ENCODE measurements at regions not wholly inside any gene's neighbourhood (a gene's known extent, or its start where the extent isn't known, plus 50 kb on each side); places are given as distances from the start of the nearest gene placed in this dataset.

GRCh38 chrX:110432091-110432905 lies 73.7 kb downstream of the RTL9 start (continued):
- TF ChIP-seq CHAMP1 (IDR thresholded peaks at IDR 0.05), result no peak
- TF ChIP-seq ATF6 (CRISPR knock-in tag; IDR thresholded peaks at IDR 0.05), result no peak

GRCh38 chrX:110432906-110433215 lies 74.2 kb downstream of the RTL9 start:
- no peaks in the 10 kb centered on the region for H3K79me2 ChIP-seq (ENCODE audit: control insufficient read depth, insufficient read depth, low read length)
- in situ Hi-C loops (cut with MboI), result loop anchor here (25.0 kb wide), 1 partner anchor 804 kb away; no protein-coding TSS in a partner anchor
- BruUV-seq (replicated peaks), result no TSS peak
- H3K4me2 ChIP-seq (ENCODE audit: insufficient read depth, low read length), result no peak overlapping the region
- H3K36me3 ChIP-seq (ENCODE audit: control insufficient read depth, insufficient read depth, low read length), result no peaks in the 10 kb centered on the region
- H3K9me1 ChIP-seq (ENCODE audit: control insufficient read depth, insufficient read depth, low read length), result no peaks in the 10 kb centered on the region
- POLR2A ChIA-PET, result interaction anchor here (0.9 to 1.0 kb wide), 2 partner anchors 11 to 13 kb away, joined by 3 read pairs; no protein-coding TSS in a partner anchor
- H2AFZ ChIP-seq (ENCODE audit: low read depth, low read length), result no peak overlapping the region
- TF ChIP-seq MAZ (CRISPR knock-in tag; conservative IDR thresholded peaks at IDR 0.05 in 1 of 2, IDR thresholded peaks at IDR 0.05 in 1 of 2) (no peak), SIX5 (IDR thresholded peaks at IDR 0.05; ENCODE audit: borderline replicate concordance in 1 of 2, insufficient read depth in 1 of 2, low read depth in 1 of 2, low read length in 2 of 2) (no peak)
- H3K9ac ChIP-seq (ENCODE audit: insufficient read depth in 1 of 2, low read depth in 2 of 2, low read length in 2 of 2), result no peak overlapping the region
- H3K27me3 ChIP-seq (ENCODE audit: control insufficient read depth in 2 of 2, insufficient read depth in 2 of 2, low read length in 2 of 2), result peaks cover 3 to 30% of the 10 kb centered on the region in 2 experiments; a peak in 3 of 5 replicates
- no peaks in the 10 kb centered on the region for H3K9me3 ChIP-seq (replicated peaks; ENCODE audit: control insufficient read depth, insufficient read depth, low read depth, low read length)
- no peaks in the 10 kb centered on the region for H4K20me1 ChIP-seq (replicated peaks; ENCODE audit: control insufficient read depth, insufficient read depth, low read length)
- CTCF ChIA-PET (ENCODE audit: low intra/inter-chr PET ratio), result no interaction called here
- FAIRE-seq (no peak), ATAC-seq (no peak), DNase-seq (ENCODE audit: extremely low read depth in 1 of 4, low spot score in 3 of 4) (no peak)
- intact Hi-C loops (cut with micrococcal nuclease), result no loop called here
- H3K4me3 ChIP-seq, result no peak overlapping the region
- no peaks in the 10 kb centered on the region for H3K4me1 ChIP-seq (replicated peaks in 1 of 2; ENCODE audit: control insufficient read depth in 2 of 2, insufficient read depth in 2 of 2, low read length in 2 of 2)
- 0% methylated on average over 6 of the region's 6 CpGs for WGBS (ENCODE audit: insufficient coverage, low coverage, missing lambda C conversion rate)
- H3K27ac ChIP-seq (ENCODE audit: extremely low read depth, low read depth, low read length), result no peak overlapping the region
